ENCODE measurements at regions not wholly inside any gene's neighbourhood (a gene's known extent, or its start where the extent isn't known, plus 50 kb on each side); places are given as distances from the start of the nearest gene placed in this dataset.

GRCh38 chr2:195214072-195214471 lies 443.0 kb upstream of the SLC39A10 start:
- 73% methylated on average over 5 of the region's 5 CpGs for WGBS, 2 donors
- no peak for TF ChIP-seq CTCF (IDR thresholded peaks at IDR 0.05)
- no peak for TF ChIP-seq POLR2A (IDR thresholded peaks at IDR 0.05)
- intact Hi-C loops (cut with DNase I; ENCODE audit: low total_unique reads), result no loop called here
- DNase-seq (ENCODE audit: low spot score in 2 of 2), result no peak
- H3K4me3 ChIP-seq (ENCODE audit: low read depth, poor library complexity, severe bottlenecking), result no peak overlapping the region

- TF ChIP-seq POLR2A (IDR thresholded peaks at IDR 0.05), result no peak
- TF ChIP-seq CTCF (IDR thresholded peaks at IDR 0.05), result no peak
- whole genome bisulfite sequencing, 2 donors, result 41 to 58% methylated on average over 3 of the region's 3 CpGs
- no peak overlapping the region for H3K4me3 ChIP-seq (ENCODE audit: low read depth, poor library complexity, severe bottlenecking)
- DNase-seq (ENCODE audit: low spot score in 2 of 2), result no peak
- intact Hi-C loops (cut with DNase I; ENCODE audit: low total_unique reads), result no loop called here
These were observed 444.4 kb upstream of the SLC39A10 start for GRCh38 chr2:195212586-195212985.

- WGBS, 2 donors, result 67 to 74% methylated on average over 2 of the region's 2 CpGs
- no peak for DNase-seq (ENCODE audit: low spot score in 2 of 2)
- intact Hi-C loops (cut with DNase I; ENCODE audit: low total_unique reads), result loop anchor here (2.0 kb wide), 1 partner anchor 14 kb away; no protein-coding TSS in a partner anchor
- TF ChIP-seq POLR2A (IDR thresholded peaks at IDR 0.05) (no peak), CTCF (IDR thresholded peaks at IDR 0.05) (no peak)
- H3K4me3 ChIP-seq (ENCODE audit: low read depth, poor library complexity, severe bottlenecking), result no peak overlapping the region
These were observed 454.7 kb upstream of the SLC39A10 start for GRCh38 chr2:195202163-195202845.

- intact Hi-C loops (cut with DNase I; ENCODE audit: low total_unique reads), result no loop called here
- DNase-seq (ENCODE audit: low spot score in 2 of 2), result no peak
- no peak overlapping the region for H3K4me3 ChIP-seq (ENCODE audit: low read depth, poor library complexity, severe bottlenecking)
- TF ChIP-seq CTCF (IDR thresholded peaks at IDR 0.05) (no peak), POLR2A (IDR thresholded peaks at IDR 0.05) (no peak)
These were observed 457.2 kb upstream of the SLC39A10 start for GRCh38 chr2:195199864-195200263.

- whole genome bisulfite sequencing, 2 donors, result 67 to 70% methylated on average over 1 of the region's 1 CpG
- H3K4me3 ChIP-seq (ENCODE audit: low read depth, poor library complexity, severe bottlenecking), result no peak overlapping the region
- intact Hi-C loops (cut with DNase I; ENCODE audit: low total_unique reads), result no loop called here
- DNase-seq (ENCODE audit: low spot score in 2 of 2), result no peak
- no peak for TF ChIP-seq CTCF (IDR thresholded peaks at IDR 0.05)
- no peak for TF ChIP-seq POLR2A (IDR thresholded peaks at IDR 0.05)
These were observed 475.8 kb upstream of the SLC39A10 start for GRCh38 chr2:195181059-195181705.

GRCh38 chr2:195168369-195168768 lies 488.7 kb upstream of the SLC39A10 start:
- intact Hi-C loops (cut with DNase I; ENCODE audit: low total_unique reads), result no loop called here
- TF ChIP-seq CTCF (IDR thresholded peaks at IDR 0.05) (no peak), POLR2A (IDR thresholded peaks at IDR 0.05) (no peak)

More at GRCh38 chr2:195168369-195168768, 488.7 kb upstream of the SLC39A10 start:
- no peak for DNase-seq (ENCODE audit: low spot score in 2 of 2)
- no peak overlapping the region for H3K4me3 ChIP-seq (ENCODE audit: low read depth, poor library complexity, severe bottlenecking)

Data from lower leg skin (tissue), 4 donors.